DOHH2 (cell line): ENCODE measurements at regions not wholly inside any gene's neighbourhood (a gene's known extent, or its start where the extent isn't known, plus 50 kb on each side); places are given as distances from the start of the nearest gene placed in this dataset.

Source experiments
- H3F3A ChIP-seq: fragments of 200-600 bp; sonication (generic), shearing (Covaris generic); 2 replicates; pipeline ENCODE4 v1.6.0; 2016; ENCODE audit warnings: antibody characterized with exemption, mild to moderate bottlenecking; ENCODE audit not compliant: control insufficient read depth, insufficient read depth
- H3K27ac ChIP-seq: fragments of 200-600 bp; sonication (generic); 2 replicates; pipeline ENCODE4 v1.5.1; 2014; ENCODE audit warnings: low read depth, mild to moderate bottlenecking, low read length, moderate library complexity
- H3K27me3 ChIP-seq: fragments of 200-600 bp; sonication (generic); 2 replicates; pipeline ENCODE4 v1.6.1; 2014; ENCODE audit warnings: mild to moderate bottlenecking, low read length, mixed read lengths; ENCODE audit not compliant: control insufficient read depth
- H3K36me3 ChIP-seq: fragments of 200-600 bp; sonication (generic); 2 replicates; pipeline ENCODE4 v1.6.1; 2014; ENCODE audit warnings: mild to moderate bottlenecking, low read length, moderate library complexity, mixed read lengths; ENCODE audit not compliant: control insufficient read depth
- H3K4me1 ChIP-seq: fragments of 200-600 bp; sonication (generic); 2 replicates; pipeline ENCODE4 v1.6.1; 2014; ENCODE audit warnings: mild to moderate bottlenecking, low read length, mixed read lengths; ENCODE audit not compliant: control insufficient read depth
- H3K4me2 ChIP-seq: fragments of 200-600 bp; sonication (generic); 2 replicates; pipeline ENCODE4 v1.6.0; 2014; ENCODE audit warnings: mild to moderate bottlenecking, low read length, moderate library complexity
- H3K4me3 ChIP-seq: fragments of 200-600 bp; sonication (generic); 2 replicates; pipeline ENCODE4 v1.5.1; 2014; ENCODE audit warnings: mild to moderate bottlenecking, low read length, mixed read lengths
- H3K79me2 ChIP-seq: fragments of 200-600 bp; sonication (generic); 2 replicates; pipeline ENCODE4 v1.6.1; 2014; ENCODE audit warnings: mild to moderate bottlenecking, low read length, mixed read lengths; ENCODE audit not compliant: control insufficient read depth
- H3K9me2 ChIP-seq: fragments of 200-600 bp; sonication (generic); replicated peaks from 2 replicates; pipeline ENCODE4 v1.6.1; 2014; ENCODE audit warnings: mild to moderate bottlenecking, low read length, mixed read lengths; ENCODE audit not compliant: control insufficient read depth
- H3K9me3 ChIP-seq: fragments of 200-600 bp; sonication (generic); 2 replicates; pipeline ENCODE4 v1.6.1; 2014; ENCODE audit warnings: antibody characterized with exemption, low read length, mixed read lengths; ENCODE audit not compliant: control insufficient read depth, insufficient read depth
- H4K20me1 ChIP-seq: fragments of 200-600 bp; sonication (generic); 2 replicates; pipeline ENCODE4 v1.6.0; 2014; ENCODE audit warnings: low read depth, mild to moderate bottlenecking, antibody characterized with exemption, low read length, moderate library complexity; ENCODE audit not compliant: control insufficient read depth, insufficient read depth
- EZH2phosphoT487 ChIP-seq: fragments of 200-600 bp; sonication (generic); IDR thresholded peaks from 2 replicates; pipeline ENCODE4 v1.6.1; 2017; ENCODE audit warnings: borderline replicate concordance, mild to moderate bottlenecking, antibody characterized with exemption, low read length, moderate library complexity, mixed read lengths
- TF ChIP-seq, protein P1 (sequence below): fragments of 200-600 bp; sonication (generic); IDR thresholded peaks from one replicate; pipeline ENCODE4 v1.5.1; 2014; ENCODE audit warnings: antibody characterized with exemption, mild to moderate bottlenecking, low read depth, low read length; ENCODE audit not compliant: poor library complexity, severe bottlenecking

DNA sequence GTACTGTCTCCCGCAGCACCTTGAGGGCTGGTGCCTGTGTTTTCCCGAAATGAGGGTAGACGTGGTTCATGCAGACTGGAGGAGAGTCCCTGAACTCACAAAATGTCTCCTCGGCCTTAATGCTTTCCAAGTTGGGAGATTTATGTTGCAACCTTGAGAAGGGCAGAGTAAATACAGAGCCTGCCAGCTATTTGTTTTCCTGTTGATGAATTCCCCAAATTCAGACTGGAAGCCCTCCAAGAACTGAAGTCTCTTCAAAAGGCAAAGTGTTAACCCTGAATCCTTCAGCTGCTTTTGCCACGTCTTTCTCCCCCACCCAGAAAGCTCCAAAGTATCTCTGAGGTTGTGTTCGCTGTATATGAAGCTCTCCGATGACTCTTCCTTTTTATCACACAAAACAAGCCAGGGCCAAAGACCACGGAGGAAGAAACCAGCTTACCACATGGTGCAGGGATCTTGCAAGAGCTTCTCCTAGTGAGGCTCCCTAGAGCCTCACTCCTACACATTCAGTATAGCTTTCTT is 254.7 kb upstream of the NFE2L3 start:
- Histone ChIP-seq H3K27ac (no peak overlapping the region), H3K27me3 (no peaks in the 10 kb centered on the region), H3K36me3 (no peaks in the 10 kb centered on the region), H3K79me2 (no peaks in the 10 kb centered on the region), H3K4me1 (peaks cover 35% of the 10 kb centered on the region), H3K9me3 (no peaks in the 10 kb centered on the region), H4K20me1 (no peaks in the 10 kb centered on the region), H3F3A (peaks cover 16% of the 10 kb centered on the region), H3K4me2 (no peak overlapping the region), H3K9me2 (no peaks in the 10 kb centered on the region), H3K4me3 (no peak overlapping the region)
- TF ChIP-seq, protein P1, sequence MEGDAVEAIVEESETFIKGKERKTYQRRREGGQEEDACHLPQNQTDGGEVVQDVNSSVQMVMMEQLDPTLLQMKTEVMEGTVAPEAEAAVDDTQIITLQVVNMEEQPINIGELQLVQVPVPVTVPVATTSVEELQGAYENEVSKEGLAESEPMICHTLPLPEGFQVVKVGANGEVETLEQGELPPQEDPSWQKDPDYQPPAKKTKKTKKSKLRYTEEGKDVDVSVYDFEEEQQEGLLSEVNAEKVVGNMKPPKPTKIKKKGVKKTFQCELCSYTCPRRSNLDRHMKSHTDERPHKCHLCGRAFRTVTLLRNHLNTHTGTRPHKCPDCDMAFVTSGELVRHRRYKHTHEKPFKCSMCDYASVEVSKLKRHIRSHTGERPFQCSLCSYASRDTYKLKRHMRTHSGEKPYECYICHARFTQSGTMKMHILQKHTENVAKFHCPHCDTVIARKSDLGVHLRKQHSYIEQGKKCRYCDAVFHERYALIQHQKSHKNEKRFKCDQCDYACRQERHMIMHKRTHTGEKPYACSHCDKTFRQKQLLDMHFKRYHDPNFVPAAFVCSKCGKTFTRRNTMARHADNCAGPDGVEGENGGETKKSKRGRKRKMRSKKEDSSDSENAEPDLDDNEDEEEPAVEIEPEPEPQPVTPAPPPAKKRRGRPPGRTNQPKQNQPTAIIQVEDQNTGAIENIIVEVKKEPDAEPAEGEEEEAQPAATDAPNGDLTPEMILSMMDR, result no peak
- no peak for TF ChIP-seq EZH2phosphoT487

DNA sequence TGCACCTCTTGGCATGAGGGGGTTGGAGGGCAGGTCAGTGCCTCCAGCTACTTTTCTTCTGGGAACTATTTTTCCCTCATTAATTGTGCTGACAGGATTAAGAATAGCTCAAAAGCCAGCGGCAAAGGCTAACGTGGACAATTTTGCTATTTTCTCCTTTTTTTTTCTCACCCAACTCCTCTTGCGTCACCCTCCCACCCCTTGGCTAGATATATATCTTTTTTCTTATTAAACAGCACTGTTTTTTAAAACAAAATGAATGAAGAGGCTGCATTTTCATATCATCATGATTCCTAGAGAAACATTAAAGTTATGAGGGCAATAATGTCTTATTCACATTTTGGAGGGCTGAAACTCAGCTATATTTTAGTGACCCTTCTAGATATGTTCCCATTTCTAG is 251.8 kb upstream of the NFE2L3 start:
- Histone ChIP-seq H3K9me2 (no peaks in the 10 kb centered on the region), H3K27ac (no peak overlapping the region), H3K4me2 (no peak overlapping the region)

DNA sequence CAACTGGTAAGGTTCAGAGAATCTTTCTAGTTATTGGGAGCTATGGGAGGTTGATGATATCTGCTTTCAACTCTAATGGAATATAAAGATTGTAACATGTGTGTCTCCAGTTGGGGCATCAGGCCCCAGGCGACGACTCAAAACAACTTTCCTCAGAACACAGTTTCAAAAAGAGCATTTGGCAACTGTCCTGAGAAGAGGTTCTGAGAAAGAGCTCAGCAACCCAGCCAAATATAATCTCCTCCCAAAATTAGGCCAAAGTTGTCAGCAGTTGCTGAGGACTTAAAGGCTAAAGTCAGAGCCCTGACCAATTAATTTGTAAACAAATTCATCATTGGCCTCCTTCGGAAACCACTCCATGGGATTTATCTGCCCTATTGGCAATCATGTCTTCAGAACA is 251.1 kb upstream of the NFE2L3 start:
- TF ChIP-seq, protein P1, result no peak
- no peak for TF ChIP-seq EZH2phosphoT487
- Histone ChIP-seq H3K27me3 (no peaks in the 10 kb centered on the region), H3K4me3 (no peak overlapping the region), H3K79me2 (no peaks in the 10 kb centered on the region), H3K4me2 (no peak overlapping the region), H3K36me3 (no peaks in the 10 kb centered on the region), H4K20me1 (no peaks in the 10 kb centered on the region), H3F3A (peaks cover 3% of the 10 kb centered on the region; the same call in 1 of the 2 replicates), H3K9me3 (no peaks in the 10 kb centered on the region), H3K4me1 (peaks cover under 1% of the 10 kb centered on the region), H3K9me2 (no peaks in the 10 kb centered on the region), H3K27ac (no peak overlapping the region)

More for the DNA sequence above, 251.8 kb upstream of the NFE2L3 start:
- Histone ChIP-seq H4K20me1 (no peaks in the 10 kb centered on the region), H3K79me2 (no peaks in the 10 kb centered on the region), H3K27me3 (no peaks in the 10 kb centered on the region), H3K9me3 (no peaks in the 10 kb centered on the region), H3F3A (peaks cover 3% of the 10 kb centered on the region; the same call in 1 of the 2 replicates), H3K4me1 (peaks cover 7% of the 10 kb centered on the region), H3K4me3 (no peak overlapping the region), H3K36me3 (no peaks in the 10 kb centered on the region)
- no peak for TF ChIP-seq EZH2phosphoT487
- TF ChIP-seq, protein P1, result no peak
